Liver (tissue), 3 donors: ENCODE measurements at regions not wholly inside any gene's neighbourhood (a gene's known extent, or its start where the extent isn't known, plus 50 kb on each side); places are given as distances from the start of the nearest gene placed in this dataset.

ENCODE experiments used
- EGR1 ChIP-seq, 2 donors: IDR thresholded peaks; 2 replicates each; pipeline ENCODE4 v1.6.1; 2016 to 2018; ENCODE audit warnings: antibody characterized with exemption in 2 of 2, low read depth in 2 of 2
- FOXA1 ChIP-seq: IDR thresholded peaks from 2 replicates; pipeline ENCODE4 v1.6.1; 2016; ENCODE audit warnings: antibody characterized with exemption
- GABPA ChIP-seq, 2 donors: IDR thresholded peaks in 1 of 2; conservative IDR thresholded peaks in 1 of 2; 2 replicates each; pipeline ENCODE4 v1.6.1; 2016; ENCODE audit warnings: antibody characterized with exemption in 2 of 2, mild to moderate bottlenecking in 1 of 2, moderate library complexity in 1 of 2
- HNF4A ChIP-seq, 2 donors: conservative IDR thresholded peaks; 2 replicates each; pipeline ENCODE4 v1.6.1; 2016; ENCODE audit warnings: antibody characterized with exemption in 2 of 2, mild to moderate bottlenecking in 2 of 2
- JUND ChIP-seq, 2 donors: IDR thresholded peaks; 2 replicates each; pipeline ENCODE4 v1.6.1; 2016; ENCODE audit warnings: antibody characterized with exemption in 2 of 2
- RAD21 ChIP-seq, 2 donors: IDR thresholded peaks; 2 replicates each; pipeline ENCODE4 v1.6.1; 2016; ENCODE audit warnings: antibody characterized with exemption in 2 of 2, mild to moderate bottlenecking in 2 of 2
- RXRA ChIP-seq, 2 donors: IDR thresholded peaks; 2 replicates each; pipeline ENCODE4 v1.6.1; 2017 to 2018; ENCODE audit warnings: antibody characterized with exemption in 2 of 2, mild to moderate bottlenecking in 1 of 2
- TAF1 ChIP-seq: conservative IDR thresholded peaks from 2 replicates; pipeline ENCODE4 v1.6.1; 2016; ENCODE audit warnings: antibody characterized with exemption, mild to moderate bottlenecking
- YY1 ChIP-seq: IDR thresholded peaks from 2 replicates; pipeline ENCODE4 v1.6.1; 2016; ENCODE audit warnings: antibody characterized with exemption, mild to moderate bottlenecking
- TF ChIP-seq, protein P1 (sequence below): fragments of 150-350 bp; IDR thresholded peaks from 2 replicates; pipeline ENCODE4 v1.5.1; 2017; ENCODE audit warnings: improper control_type of control experiment, low read depth, low read length; ENCODE audit not compliant: missing input control
- TF ChIP-seq, protein P2 (sequence below): IDR thresholded peaks from 2 replicates; pipeline ENCODE4 v1.6.1; 2016; ENCODE audit warnings: antibody characterized with exemption, mild to moderate bottlenecking
- TF ChIP-seq, protein P3 (sequence below): IDR thresholded peaks from 2 replicates; pipeline ENCODE4 v1.6.1; 2016; ENCODE audit warnings: antibody characterized with exemption
- donor health status: healthy.
- donor health status: healthy.

DNA sequence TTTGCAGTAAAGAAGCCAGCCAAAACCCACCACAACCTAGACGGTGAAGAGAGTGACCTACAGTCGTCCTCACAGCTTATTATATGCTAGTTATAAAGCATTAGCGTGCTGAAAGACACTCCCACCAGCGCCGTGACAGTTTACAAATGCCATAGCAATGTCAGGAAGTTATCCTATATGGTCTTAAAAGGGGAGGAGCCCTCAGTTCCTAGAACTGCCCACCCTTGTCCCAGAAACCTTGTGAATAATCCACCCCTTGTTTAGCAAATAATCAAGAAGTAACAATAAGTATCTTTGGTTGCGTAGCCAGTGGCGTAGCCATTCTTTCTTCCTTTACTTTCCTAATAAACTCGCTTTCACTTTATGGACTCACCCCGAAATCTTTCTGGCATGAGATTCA is 227.9 kb upstream of the ARGLU1 start:
- TF ChIP-seq, protein P1, sequence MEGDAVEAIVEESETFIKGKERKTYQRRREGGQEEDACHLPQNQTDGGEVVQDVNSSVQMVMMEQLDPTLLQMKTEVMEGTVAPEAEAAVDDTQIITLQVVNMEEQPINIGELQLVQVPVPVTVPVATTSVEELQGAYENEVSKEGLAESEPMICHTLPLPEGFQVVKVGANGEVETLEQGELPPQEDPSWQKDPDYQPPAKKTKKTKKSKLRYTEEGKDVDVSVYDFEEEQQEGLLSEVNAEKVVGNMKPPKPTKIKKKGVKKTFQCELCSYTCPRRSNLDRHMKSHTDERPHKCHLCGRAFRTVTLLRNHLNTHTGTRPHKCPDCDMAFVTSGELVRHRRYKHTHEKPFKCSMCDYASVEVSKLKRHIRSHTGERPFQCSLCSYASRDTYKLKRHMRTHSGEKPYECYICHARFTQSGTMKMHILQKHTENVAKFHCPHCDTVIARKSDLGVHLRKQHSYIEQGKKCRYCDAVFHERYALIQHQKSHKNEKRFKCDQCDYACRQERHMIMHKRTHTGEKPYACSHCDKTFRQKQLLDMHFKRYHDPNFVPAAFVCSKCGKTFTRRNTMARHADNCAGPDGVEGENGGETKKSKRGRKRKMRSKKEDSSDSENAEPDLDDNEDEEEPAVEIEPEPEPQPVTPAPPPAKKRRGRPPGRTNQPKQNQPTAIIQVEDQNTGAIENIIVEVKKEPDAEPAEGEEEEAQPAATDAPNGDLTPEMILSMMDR = no peak
- TF ChIP-seq RXRA (IDR thresholded peaks at IDR 0.05) (no peak), RAD21 (IDR thresholded peaks at IDR 0.05) (no peak), EGR1 (IDR thresholded peaks at IDR 0.05; ENCODE audit: low read depth in 2 of 2) (no peak), YY1 (no peak), TAF1 (no peak), FOXA1 (no peak), HNF4A (conservative IDR thresholded peaks at IDR 0.05) (no peak), GABPA (IDR thresholded peaks at IDR 0.05 in 1 of 2, conservative IDR thresholded peaks at IDR 0.05 in 1 of 2) (no peak), JUND (IDR thresholded peaks at IDR 0.05) (no peak)
- TF ChIP-seq, protein P2, sequence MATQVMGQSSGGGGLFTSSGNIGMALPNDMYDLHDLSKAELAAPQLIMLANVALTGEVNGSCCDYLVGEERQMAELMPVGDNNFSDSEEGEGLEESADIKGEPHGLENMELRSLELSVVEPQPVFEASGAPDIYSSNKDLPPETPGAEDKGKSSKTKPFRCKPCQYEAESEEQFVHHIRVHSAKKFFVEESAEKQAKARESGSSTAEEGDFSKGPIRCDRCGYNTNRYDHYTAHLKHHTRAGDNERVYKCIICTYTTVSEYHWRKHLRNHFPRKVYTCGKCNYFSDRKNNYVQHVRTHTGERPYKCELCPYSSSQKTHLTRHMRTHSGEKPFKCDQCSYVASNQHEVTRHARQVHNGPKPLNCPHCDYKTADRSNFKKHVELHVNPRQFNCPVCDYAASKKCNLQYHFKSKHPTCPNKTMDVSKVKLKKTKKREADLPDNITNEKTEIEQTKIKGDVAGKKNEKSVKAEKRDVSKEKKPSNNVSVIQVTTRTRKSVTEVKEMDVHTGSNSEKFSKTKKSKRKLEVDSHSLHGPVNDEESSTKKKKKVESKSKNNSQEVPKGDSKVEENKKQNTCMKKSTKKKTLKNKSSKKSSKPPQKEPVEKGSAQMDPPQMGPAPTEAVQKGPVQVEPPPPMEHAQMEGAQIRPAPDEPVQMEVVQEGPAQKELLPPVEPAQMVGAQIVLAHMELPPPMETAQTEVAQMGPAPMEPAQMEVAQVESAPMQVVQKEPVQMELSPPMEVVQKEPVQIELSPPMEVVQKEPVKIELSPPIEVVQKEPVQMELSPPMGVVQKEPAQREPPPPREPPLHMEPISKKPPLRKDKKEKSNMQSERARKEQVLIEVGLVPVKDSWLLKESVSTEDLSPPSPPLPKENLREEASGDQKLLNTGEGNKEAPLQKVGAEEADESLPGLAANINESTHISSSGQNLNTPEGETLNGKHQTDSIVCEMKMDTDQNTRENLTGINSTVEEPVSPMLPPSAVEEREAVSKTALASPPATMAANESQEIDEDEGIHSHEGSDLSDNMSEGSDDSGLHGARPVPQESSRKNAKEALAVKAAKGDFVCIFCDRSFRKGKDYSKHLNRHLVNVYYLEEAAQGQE = no peak
- TF ChIP-seq, protein P3, sequence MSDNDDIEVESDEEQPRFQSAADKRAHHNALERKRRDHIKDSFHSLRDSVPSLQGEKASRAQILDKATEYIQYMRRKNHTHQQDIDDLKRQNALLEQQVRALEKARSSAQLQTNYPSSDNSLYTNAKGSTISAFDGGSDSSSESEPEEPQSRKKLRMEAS = no peak
